ENCODE measurements at regions not wholly inside any gene's neighbourhood (a gene's known extent, or its start where the extent isn't known, plus 50 kb on each side); places are given as distances from the start of the nearest gene placed in this dataset.

DNA sequence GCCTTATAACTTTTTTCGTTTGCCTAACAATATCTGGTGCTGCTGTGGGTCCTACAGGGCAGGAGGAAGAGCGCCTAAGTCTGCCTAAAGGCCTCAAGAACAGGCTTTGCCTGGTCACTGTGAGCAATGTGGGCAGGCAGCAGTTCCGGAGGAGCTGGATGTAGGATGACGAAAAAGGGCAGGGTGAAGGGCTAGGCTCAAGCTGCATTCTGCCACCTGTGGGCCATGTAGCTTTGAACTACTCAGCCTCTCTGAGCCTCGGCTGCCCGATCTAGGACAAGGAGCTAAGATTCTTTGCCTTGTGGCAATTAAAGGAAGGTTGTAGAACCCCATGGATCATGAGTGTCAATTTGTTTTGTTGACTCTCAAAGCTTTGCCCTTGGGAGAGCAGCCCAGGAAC lies 57.1 kb upstream of the MAMLD1 start:
- H3K27me3 Mint-ChIP-seq (ENCODE audit: low read depth), result no peaks in the 10 kb centered on the region
- H3K4me1 Mint-ChIP-seq (ENCODE audit: low read depth), result no peaks in the 10 kb centered on the region
- TF ChIP-seq, protein P1, sequence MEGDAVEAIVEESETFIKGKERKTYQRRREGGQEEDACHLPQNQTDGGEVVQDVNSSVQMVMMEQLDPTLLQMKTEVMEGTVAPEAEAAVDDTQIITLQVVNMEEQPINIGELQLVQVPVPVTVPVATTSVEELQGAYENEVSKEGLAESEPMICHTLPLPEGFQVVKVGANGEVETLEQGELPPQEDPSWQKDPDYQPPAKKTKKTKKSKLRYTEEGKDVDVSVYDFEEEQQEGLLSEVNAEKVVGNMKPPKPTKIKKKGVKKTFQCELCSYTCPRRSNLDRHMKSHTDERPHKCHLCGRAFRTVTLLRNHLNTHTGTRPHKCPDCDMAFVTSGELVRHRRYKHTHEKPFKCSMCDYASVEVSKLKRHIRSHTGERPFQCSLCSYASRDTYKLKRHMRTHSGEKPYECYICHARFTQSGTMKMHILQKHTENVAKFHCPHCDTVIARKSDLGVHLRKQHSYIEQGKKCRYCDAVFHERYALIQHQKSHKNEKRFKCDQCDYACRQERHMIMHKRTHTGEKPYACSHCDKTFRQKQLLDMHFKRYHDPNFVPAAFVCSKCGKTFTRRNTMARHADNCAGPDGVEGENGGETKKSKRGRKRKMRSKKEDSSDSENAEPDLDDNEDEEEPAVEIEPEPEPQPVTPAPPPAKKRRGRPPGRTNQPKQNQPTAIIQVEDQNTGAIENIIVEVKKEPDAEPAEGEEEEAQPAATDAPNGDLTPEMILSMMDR (IDR thresholded peaks at IDR 0.05), result no peak

DNA sequence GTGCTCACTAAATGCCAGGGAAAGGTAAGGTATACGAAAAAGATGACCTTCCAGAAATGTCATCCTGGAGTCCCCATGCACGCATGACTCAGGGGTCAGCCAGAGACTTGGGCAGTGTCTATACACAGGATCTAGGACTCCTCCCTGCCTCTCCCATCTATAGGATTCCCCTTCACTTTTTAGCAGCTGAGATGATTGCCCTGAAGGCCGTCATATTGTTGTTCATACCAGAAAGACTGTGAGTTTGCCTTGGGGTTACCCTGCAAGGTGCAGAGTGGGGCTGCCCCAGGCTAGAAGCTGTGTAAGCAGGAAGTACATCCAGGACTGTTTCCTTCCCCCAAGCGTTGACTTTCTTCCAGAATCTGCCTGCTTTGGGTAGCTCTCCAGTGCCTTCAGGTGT lies 55.1 kb upstream of the MAMLD1 start:
- Mint-ChIP-seq H3K4me1 (ENCODE audit: low read depth) (no peaks in the 10 kb centered on the region), H3K27ac (ENCODE audit: unreplicated experiment) (no peak overlapping the region), H3K4me3 (ENCODE audit: unreplicated experiment) (no peak overlapping the region), H3K9me3 (ENCODE audit: low read depth) (no peaks in the 10 kb centered on the region), H3K36me3 (ENCODE audit: low read depth) (no peaks in the 10 kb centered on the region), H3K27me3 (ENCODE audit: low read depth) (no peaks in the 10 kb centered on the region)
- DNase-seq (ENCODE audit: low spot score), result no peak
- TF ChIP-seq, protein P1 (IDR thresholded peaks at IDR 0.05), result no peak

More for the DNA sequence above, 57.1 kb upstream of the MAMLD1 start:
- H3K36me3 Mint-ChIP-seq (ENCODE audit: low read depth), result no peaks in the 10 kb centered on the region
- no peaks in the 10 kb centered on the region for H3K9me3 Mint-ChIP-seq (ENCODE audit: low read depth)
- no peak overlapping the region for H3K4me3 Mint-ChIP-seq (ENCODE audit: unreplicated experiment)
- DNase-seq (ENCODE audit: low spot score), result no peak
- no peak overlapping the region for H3K27ac Mint-ChIP-seq (ENCODE audit: unreplicated experiment)

DNA sequence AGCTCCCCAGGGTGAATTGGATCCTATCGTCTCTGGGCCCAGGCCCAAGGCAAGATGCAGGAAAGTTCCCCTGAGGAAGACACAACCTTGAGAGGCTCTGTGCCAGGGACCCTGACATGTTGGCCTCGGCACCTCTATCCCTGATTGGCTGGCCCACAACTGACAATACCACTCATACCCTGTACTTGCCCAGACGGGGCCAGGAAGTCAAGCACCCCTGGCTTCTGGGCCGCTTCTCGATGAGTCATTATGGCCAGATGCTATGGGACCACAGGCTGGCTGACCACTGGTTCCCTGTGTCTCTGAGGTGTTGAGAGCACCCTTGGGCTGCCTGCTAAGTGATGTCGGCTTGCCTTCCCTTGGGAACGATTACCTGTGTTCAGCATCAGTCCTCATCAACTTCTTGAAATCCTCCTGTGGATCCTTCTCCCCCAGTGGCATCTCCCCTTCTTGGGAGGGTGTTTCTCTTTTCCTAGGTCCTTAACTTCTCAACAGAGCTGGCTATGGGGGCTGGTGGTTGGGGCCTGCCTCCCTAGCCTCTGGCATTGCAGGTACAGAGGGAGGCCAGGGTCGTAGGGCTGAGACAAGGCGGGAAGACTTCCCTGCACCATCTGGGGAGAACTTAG lies 54.5 kb upstream of the MAMLD1 start:
- H3K27ac Mint-ChIP-seq (ENCODE audit: unreplicated experiment), result no peak overlapping the region
- H3K4me3 Mint-ChIP-seq (ENCODE audit: unreplicated experiment), result no peak overlapping the region
- H3K4me1 Mint-ChIP-seq (ENCODE audit: low read depth), result no peaks in the 10 kb centered on the region
- H3K9me3 Mint-ChIP-seq (ENCODE audit: low read depth), result no peaks in the 10 kb centered on the region
- no peaks in the 10 kb centered on the region for H3K27me3 Mint-ChIP-seq (ENCODE audit: low read depth)
- TF ChIP-seq, protein P1 (IDR thresholded peaks at IDR 0.05), result no peak
- no peak for DNase-seq (ENCODE audit: low spot score)
- H3K36me3 Mint-ChIP-seq (ENCODE audit: low read depth), result no peaks in the 10 kb centered on the region

DNA sequence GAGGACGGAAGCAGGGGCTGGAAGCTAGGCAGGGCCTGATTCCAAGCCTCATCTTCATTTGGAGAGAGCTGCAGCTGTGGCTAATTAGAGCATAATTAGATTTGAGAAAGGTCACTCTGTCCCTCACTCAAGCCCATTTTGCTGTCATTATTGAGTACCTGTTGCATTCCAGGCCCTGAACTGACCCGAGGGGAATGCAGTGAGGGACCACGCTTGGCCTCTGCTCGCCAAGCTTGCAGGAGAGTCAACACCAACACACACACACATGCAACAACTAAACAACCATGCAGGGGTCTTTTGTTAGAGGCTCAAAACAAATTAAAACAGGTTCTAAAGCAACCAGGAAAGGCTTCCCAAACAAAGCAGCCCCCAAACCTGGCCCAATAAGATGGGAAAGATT lies 52.7 kb upstream of the MAMLD1 start:
- Mint-ChIP-seq H3K4me1 (ENCODE audit: low read depth) (no peaks in the 10 kb centered on the region), H3K4me3 (ENCODE audit: unreplicated experiment) (no peak overlapping the region), H3K27ac (ENCODE audit: unreplicated experiment) (no peak overlapping the region), H3K36me3 (ENCODE audit: low read depth) (no peaks in the 10 kb centered on the region), H3K9me3 (ENCODE audit: low read depth) (no peaks in the 10 kb centered on the region), H3K27me3 (ENCODE audit: low read depth) (no peaks in the 10 kb centered on the region)
- TF ChIP-seq, protein P1 (IDR thresholded peaks at IDR 0.05), result no peak
- no peak for DNase-seq (ENCODE audit: low spot score)

DNA sequence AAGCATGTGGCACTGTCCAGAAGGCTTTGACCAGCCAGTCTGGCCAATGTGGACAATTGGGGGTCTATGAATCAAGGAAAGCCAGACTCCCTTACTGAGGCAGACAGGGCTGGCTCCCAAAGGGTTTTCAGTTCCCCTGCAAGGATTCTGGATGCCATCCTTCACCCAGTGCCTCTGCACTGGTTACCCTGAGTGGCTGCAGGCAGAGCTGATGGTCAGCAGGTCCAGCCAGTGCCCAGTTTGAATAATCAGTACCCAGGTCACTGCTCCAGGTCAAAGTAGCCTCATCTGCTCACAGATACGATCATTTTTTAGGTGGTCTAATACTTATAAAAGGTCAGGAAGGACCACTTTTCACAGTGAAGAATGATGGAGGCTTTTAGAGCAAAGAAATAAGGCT lies 52.2 kb upstream of the MAMLD1 start:
- Mint-ChIP-seq H3K27me3 (ENCODE audit: low read depth) (no peaks in the 10 kb centered on the region), H3K36me3 (ENCODE audit: low read depth) (no peaks in the 10 kb centered on the region), H3K27ac (ENCODE audit: unreplicated experiment) (no peak overlapping the region), H3K4me3 (ENCODE audit: unreplicated experiment) (no peak overlapping the region), H3K9me3 (ENCODE audit: low read depth) (no peaks in the 10 kb centered on the region), H3K4me1 (ENCODE audit: low read depth) (no peaks in the 10 kb centered on the region)
- TF ChIP-seq, protein P1 (IDR thresholded peaks at IDR 0.05), result no peak
- DNase-seq (ENCODE audit: low spot score), result no peak
